NB4 (cell line): ENCODE measurements at regions not wholly inside any gene's neighbourhood (a gene's known extent, or its start where the extent isn't known, plus 50 kb on each side); places are given as distances from the start of the nearest gene placed in this dataset.
"Not testable (repeated sequence)": the region's sequence is repeated elsewhere in the genome, so short reads cannot be mapped to it uniquely, and the experiment has no call there.

ENCODE experiments used
- DNase-seq: peaks from one replicate; pipeline ENCODE4 v3.0.0; 2010; ENCODE audit warnings: low read depth
- H3K4me3 ChIP-seq: one replicate; pipeline ENCODE4 v1.5.1; 2011; ENCODE audit warnings: mild to moderate bottlenecking, low read depth, low read length, moderate library complexity
- CTCF ChIP-seq: IDR thresholded peaks from one replicate; pipeline ENCODE4 v1.5.1; 2012; ENCODE audit warnings: low read depth, low read length
- MAX ChIP-seq: IDR thresholded peaks from 2 replicates; pipeline ENCODE4 v1.6.1; 2011; ENCODE audit warnings: low read depth, low read length
- MYC ChIP-seq: IDR thresholded peaks from 2 replicates; pipeline ENCODE4 v1.6.1; 2011; ENCODE audit warnings: low read depth, low read length
- POLR2A ChIP-seq: IDR thresholded peaks from 2 replicates; pipeline ENCODE4 v1.6.1; 2011; ENCODE audit warnings: mild to moderate bottlenecking; ENCODE audit not compliant: insufficient read length; ENCODE audit errors: extremely low read depth

DNA sequence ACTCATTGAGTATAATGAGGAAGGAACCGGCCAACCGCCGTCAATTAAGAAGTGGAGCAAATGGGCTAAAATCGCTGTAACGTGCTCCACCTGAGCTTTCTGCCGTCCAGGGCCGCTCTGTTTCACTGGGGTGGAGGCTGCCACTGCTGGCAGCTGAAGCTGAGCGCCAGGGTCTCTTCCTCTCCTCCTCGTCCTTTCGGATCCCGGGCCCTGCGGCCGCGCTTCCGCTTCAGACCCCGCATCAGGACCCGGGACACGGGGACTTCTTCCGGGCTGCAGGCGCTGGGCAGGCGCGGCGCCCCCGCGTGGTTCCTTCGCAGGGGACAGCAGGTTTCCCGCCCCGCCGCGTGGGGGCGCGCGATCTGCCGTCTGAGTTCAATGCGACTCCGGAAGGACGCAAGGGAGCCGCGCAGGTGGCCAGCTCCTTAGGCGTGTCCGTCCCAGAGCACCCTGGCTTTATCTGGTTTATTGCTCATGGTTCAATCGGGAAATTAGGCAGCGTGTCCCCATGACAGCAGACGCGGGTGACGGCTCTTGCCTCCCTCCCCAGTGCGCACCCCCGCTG, 519.8 kb downstream of the TRIML1 start:
- no peak for DNase-seq
- H3K4me3 ChIP-seq: no peak overlapping the region
- no peak for TF ChIP-seq MYC
- no peak for TF ChIP-seq POLR2A
- no peak for TF ChIP-seq CTCF
- TF ChIP-seq MAX: no peak

DNA sequence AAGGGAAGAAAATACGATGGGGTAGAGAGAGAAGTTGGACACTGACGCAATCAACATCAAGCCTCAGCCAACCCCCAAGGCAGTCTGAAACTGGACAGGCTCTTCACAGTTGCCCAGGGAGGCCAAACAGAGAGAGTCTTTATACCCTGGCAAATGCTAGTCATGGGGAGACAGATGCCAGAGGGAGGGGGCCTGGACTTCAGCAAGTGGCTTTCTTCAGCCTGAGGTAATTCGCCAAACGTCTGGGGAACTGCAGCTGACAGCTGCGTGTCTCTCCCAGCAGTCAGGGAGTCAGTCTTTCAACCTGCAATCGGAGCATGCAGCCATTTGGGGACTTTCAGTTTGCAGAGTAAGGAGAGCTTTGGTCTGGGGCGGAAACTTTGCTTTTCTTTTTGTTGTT, 521.6 kb downstream of the TRIML1 start:
- H3K4me3 ChIP-seq: no peak overlapping the region
- TF ChIP-seq MAX: no peak
- DNase-seq: no peak

DNA sequence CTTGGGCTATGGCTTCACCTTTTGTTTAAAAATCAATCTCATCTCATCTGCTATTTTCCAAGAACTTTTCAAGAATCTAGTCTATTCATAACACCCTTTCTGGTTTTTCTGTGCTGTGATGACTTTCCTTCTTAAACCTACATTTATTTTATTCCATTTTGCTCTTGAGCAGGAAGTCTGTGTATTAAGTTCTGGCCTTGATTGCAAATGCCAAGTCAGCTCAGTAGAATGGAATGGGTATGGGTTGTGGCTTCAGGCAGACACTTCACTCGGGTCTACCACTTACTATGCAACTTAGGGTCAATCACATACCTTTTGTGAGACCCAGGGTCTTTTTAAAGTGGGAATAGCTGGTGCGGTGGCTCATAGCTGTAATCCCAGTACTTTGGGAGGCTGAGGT, 522.3 kb downstream of the TRIML1 start:
- no peak for TF ChIP-seq CTCF
- no peak for TF ChIP-seq MYC
- no peak for TF ChIP-seq POLR2A
- no peak for TF ChIP-seq MAX
- DNase-seq: no peak
- no peak overlapping the region for H3K4me3 ChIP-seq

DNA sequence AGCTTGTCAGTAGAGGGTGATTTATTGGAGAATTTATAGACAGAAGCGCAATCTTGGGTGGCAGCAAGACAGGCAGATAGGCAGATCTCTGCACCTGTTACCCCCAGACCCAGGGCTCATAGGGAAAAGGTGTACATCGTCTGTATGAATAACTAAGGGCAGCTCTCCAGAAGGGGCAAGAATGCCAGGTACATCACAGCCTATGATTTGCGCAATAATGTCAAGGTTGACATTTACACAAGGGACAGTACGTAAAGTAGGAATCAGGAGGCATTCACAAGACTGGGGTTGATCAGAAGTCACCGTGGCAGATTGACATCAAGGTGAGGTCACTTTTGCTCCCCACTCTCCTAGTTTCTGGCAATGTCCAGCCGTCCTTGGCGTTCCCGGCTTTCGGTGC, 524.1 kb downstream of the TRIML1 start:
- TF ChIP-seq POLR2A: no peak
- H3K4me3 ChIP-seq: no peak overlapping the region
- no peak for DNase-seq

GRCh38 chr4:188665491-188666457, 526.5 kb downstream of the TRIML1 start:
- TF ChIP-seq MAX: no peak
- no peak for TF ChIP-seq POLR2A
- no peak for TF ChIP-seq MYC
- TF ChIP-seq CTCF: no peak
- no peak for DNase-seq
- H3K4me3 ChIP-seq: no peak overlapping the region

- not testable (repeated sequence) for DNase-seq, H3K4me3 ChIP-seq
Measured at GRCh38 chr4:188678691-188679090, 539.5 kb downstream of the TRIML1 start.

DNA sequence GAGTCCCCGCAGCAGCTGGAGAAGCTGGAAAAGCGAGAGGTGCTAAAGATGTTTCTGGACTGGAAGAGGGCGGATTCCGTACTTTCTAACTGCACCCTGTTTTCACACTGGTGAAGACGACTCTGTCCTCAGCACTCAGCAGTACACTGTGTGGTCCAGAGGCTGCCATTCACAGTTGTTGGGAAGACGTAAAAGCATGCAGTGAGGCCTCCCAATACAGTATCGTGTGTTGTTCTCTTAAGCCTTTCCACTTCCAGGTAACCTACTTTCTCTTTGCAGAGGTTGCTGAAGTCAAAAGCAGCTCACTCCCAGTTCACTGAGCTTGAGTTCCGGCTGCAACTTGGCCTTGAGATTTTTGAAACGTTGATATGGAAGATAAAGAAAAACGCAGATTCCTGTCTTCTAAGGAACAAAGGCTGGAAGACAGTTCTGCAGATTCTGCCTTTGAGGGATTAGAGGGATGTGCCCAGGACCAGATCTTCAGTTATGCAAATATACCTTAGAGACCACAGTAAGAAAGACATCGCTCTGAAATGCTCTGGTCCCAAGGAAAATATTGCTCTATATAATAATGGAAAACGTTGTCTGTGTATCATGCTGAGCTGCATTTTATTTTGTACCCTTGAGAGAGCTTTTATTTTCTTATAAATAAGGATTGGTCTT, 540.9 kb downstream of the TRIML1 start:
- DNase-seq: no peak
- TF ChIP-seq POLR2A: no peak
- no peak for TF ChIP-seq CTCF
- no peak for TF ChIP-seq MYC
- no peak for TF ChIP-seq MAX

More for the DNA sequence above, 540.9 kb downstream of the TRIML1 start:
- H3K4me3 ChIP-seq: no peak overlapping the region
